NCI-H1694 (cell line): ENCODE measurements at regions not wholly inside any gene's neighbourhood (a gene's known extent, or its start where the extent isn't known, plus 50 kb on each side); places are given as distances from the start of the nearest gene placed in this dataset.
"Not testable (repeated sequence)": the region's sequence is repeated elsewhere in the genome, so short reads cannot be mapped to it uniquely, and the experiment has no call there.

Experiments
- DNase-seq: peaks from one replicate; lab custom pipeline; 2025; lab: John Stamatoyannopoulos, UW

DNA sequence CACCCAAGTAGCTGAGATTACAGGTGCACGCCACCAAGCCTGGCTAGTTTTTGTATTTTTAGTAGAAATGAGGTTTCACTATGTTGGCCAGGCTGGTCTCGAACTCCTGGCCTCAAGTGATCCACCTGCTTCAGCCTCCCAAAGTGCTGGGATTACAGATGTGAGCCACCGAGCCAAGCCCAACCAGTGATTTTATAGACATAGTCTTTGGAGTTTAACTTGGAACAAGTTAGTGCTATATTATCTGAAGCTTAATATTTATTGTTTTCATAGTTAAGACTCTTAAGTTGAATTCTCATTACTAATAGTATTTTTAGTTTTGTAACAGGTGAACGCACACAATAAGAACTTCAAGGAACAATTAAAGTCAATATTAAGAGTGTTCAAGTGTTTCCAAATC, 122.1 kb downstream of the SPAG6 start:
- DNase-seq, result not testable (repeated sequence)

DNA sequence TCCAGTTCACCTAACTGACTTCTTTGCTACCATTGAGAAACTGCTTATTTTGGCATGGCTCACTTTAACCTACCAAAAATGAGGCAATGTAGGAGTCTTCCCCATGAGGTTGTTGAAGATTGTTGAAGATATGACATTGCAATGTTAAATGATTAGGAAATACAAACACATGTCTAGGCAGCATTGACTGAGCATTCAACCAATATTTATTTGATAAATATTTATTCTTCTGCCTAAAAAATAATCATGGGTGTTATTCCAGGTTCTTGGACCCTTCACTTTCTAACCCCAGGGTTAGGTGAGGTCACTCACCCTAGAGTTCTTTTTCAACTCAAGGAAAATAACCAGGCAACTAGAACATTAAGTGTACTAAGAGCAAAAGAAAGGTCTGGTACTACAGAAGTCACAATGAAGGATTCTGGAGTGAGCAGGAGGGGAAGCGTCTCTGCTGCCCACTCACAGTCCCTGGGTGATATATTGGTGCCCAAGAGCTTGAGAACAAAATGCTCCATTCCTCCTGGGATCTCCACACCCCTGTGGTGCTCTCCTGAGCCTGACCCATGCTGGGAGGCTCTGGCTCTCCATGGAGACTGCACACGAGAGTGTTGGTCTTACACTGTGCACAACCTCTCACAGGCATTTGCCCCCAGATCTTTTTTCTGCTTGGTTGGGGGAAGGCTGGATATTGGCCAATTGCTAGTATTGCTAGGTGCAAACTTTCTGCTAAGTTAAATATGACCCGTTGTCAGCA, 123.4 kb downstream of the SPAG6 start:
- DNase-seq, result no peak

DNA sequence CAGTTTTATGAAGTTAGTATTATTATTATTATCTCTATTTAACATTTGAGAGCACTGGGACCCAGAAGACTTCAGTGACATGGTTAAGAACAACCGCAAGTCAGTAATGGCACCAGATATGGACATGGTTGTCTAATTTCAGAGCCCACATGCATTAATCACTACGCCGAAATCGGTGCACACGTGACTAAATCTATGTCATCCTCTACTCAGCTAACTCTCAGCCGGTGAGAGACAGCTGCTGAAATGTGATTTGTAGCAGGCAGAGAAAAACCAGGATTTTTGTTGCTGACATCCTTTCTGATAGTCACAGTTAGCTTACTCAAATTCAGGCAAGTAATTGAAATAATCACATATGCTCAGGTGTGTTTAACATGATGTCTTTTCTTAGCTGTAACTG, 127.7 kb downstream of the SPAG6 start:
- DNase-seq, result no peak

DNA sequence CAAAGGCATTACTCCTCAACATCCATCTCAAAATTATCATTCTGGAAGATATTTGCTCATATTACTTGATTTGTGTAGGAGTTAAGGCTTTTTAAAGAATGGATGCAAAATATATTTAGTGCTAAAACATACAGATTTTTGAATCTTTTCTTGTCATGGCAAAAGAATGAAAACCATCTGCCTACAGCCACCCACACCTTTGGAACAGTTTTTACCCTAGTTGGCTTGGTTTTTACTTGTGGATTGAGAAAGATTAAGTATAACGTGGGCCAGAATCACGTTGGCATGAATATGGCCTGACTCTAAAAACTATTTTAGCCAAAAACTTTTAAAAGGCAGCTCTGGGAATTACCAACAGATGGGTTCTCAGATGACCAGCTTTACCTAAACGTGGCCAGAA, 128.2 kb downstream of the SPAG6 start:
- no peak for DNase-seq

DNA sequence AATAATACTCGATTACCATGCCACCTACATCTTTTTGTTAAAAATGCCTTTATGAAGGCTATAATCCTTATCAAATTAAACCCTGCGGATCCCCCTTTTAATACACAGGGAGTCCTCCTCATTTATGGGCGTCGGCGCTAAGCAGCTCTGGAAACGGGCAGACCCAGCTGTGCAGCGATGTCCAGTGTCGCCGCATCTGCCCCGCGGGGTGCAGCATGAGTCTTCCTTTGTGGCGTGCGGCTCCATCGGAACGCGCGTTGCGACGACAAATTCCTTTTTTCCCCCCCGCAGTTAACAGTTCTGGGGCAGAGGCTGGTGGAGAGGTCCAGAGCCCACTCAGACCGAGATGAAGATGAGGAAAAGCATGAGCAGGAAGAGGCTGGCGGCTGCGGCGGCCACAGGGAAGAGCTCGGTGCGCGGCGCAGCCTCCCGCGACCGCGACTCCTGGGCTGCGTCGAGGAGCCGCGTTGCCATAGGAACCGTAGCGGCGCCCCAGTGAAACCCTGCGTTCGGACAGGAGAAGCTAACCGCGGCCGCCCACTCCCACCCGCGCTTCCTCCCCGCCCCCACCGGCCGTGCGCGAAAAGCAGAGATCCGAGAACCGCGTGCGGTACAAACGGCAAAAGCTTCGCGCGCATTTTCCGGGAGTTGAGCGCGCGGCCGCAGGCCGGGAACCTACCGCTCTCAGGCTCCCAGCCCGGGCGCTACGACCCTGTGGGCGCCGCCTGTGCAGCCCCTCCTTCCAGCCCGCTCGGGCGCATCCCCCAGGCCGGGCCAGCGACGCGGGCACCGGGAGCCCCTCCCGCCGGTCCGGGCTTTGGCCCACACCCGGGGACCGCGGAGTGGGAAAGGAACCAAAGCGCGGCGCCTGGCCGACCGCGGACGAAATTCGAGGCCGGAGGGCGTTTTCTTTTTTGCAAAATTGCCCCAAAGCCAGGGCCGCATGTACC, 130.6 kb downstream of the SPAG6 start:
- DNase-seq, result no peak

DNA sequence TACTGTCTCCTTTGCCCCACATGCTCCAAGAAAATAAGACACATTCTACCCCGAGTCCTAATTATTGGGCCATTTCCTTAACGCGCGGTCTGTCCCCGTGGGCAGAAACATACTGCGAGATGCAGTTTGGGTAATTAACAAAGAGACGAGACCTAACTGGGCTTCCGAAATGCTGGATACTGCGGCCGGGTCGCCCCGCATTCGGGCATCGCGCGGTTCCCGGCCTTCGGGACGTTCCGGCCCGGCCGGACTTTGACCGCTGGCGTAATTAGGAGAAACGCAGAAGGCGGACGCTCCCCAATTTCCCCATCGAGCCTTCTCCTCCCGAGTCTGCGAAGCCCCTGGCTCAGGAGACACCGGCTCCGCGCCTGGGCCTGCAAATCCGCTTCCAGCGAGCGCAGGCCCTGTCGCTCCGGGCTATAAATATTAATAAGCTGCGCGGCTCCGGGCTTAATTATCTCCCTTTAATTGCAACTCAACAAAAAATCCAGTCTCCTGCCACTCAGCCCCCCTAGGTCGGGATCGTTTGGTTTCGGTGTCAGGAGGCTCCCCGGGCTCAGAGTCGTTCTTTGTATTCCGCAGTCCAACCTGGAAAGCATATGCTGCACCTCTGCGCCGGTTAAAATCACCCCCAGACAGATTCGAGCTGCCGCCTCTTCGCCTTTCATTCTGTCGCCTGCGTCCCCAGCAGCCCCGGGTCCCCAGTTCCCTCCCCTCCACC, 131.5 kb downstream of the SPAG6 start:
- no peak for DNase-seq

DNA sequence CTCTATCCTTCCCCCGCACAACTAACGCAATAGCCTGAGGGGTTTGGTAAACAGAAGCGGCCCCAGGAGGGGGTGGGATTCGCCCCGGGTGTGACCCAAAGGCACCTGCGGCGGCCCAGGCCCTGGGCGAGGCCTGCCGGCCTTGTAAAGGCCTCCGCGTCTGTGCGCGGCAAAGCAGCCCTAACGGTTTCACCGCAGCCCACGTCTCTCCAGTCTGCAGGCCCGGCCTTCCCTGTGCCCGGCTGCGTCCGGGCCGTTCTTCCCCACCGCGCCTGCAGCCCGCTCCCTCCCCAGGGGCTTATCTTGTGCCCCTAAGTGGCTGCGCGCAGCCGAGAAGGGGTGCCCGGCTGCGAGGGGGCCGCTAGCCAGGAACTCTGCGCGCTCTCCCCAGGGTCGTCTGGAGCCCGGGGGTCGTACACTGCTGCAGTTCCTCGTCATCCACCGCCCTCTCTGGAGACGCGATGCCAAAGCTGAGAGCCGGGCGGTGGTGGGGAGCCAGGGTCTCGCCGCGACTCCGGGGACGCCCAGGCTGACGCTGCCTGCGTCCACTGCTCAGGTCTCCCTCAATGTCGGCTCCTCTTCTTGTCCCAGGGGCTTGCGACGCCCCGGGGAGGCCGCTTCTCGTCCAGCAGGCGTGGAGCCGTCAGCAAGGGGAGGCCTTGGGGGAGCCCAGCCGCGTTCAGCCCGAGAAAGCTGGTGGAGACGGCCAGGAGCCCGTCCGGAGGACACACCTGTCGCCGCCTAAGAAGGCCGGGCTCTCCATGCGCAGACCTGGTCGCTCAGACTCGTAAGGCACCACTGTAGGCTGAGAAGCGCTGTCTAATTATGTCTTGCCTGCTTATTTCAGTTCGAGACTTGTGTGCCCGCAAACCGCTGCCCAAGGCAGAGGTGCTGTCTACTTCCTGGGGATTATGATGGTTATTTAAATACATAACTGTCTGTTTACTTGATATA, 132.3 kb downstream of the SPAG6 start:
- no peak for DNase-seq

DNA sequence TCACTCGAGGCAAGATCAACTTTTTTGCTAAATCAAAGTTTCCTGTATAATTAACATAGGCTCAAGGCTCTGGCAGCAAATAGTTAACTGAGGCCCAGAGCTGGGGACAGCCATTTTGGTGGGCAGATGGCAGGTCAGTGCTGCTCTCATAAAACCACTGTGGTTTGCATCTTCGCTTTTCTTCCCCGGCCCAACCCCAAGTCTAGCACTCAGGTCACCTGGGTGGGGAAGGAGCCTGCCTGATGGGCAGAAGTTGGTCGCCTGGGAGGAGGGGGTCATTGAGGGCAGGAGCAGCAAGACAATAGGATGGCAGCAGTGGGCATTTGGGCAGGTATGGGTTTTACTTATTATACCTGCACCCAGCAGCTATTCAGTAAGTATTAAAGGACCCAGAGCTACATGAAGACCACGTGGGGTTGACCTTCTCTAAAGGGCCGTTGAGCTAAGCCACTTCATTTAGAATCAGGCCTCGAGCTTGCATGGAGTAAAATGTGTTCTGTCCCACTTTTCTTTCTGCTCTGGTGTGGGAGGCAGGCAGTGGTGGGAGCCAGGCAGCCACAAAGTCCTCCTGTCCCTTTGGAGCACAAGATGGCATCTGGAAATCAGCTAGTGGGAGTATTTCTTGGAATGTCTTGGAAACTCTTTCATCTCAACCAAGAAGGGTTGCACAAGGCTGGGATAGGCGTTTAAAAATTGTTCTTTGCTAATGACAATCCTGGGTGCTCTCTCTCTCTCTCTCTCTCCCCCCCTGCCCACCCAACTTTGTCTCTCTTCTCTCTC, 133.4 kb downstream of the SPAG6 start:
- DNase-seq, result no peak

DNA sequence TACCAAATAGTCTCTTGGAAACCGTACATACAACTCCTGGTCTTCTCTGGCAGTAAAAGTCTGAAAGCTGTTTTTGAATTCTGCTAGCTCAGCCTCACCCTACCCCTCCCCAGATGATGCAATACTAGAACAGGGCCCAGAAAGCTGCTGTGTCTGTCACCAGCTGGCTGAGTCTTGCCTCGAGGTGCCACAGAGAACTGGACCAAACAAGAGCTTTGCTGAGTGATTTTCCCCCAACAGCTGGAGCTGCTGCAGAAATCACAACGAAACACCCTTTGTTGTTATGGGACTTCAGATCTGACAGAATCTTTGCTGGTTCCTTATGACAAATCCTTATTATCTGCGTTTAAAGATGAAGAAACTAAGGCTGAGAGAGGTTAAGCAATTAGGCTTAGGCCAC, 134.1 kb downstream of the SPAG6 start:
- DNase-seq, result peak; percentile 31

DNA sequence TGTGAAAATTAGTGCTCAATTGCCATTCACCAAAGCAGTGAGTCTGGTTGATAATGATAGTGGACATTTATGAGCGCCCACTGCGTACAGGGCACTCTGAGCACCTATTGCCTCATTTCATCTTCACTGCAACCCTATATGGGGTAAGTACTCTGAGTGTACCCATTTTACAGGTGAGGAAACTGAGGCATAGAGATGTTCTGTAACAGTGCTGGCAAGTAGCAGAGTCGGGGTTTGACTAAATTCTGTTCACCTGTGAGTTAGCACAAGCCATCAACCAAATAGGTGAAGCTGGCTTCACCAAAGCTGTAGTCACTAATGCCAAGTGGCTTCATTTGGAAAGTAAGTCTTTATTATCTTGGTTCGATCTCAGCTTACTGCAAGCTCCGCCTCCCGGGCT, 135.8 kb downstream of the SPAG6 start:
- DNase-seq, result no peak

DNA sequence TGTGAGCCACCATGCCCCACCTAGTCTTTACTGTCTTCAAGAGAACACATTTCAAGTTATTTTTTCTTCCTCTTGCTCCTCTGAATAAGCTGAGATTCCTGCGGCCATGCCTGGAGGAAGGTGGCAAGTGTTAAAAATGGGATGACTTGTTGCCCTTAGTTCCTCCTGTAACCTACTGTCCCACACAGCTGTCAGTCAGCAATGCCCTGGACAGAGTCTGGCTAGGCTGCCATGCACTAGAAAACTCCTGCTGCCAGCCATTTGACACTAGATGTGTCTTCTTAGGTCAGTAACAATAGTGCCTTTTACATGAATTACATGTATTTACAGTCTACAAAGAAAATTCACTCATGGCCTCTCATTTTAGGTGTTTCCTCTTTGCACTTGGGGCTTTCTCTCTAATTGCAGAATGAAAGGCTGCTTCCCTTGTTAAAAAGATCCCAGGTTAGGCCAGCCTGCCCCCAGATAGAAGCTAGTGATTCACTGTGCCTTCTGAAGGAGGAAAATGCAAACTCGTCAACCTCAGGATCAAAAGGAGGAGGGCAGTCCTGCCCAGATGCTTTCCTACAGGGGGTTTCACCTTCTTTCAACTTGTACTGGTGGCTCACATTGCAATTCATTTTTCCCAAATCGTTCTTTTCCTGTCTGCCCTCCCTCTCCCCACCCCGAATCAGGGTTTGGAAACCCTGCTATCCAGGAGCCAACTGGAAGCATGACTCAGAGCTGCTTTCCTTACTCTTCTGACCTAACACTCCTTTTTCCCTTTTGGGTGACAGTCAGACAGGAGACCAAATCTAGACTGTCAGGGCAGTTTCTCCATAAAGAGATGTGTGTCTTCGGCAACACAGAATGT, 136.6 kb downstream of the SPAG6 start:
- DNase-seq, result no peak

DNA sequence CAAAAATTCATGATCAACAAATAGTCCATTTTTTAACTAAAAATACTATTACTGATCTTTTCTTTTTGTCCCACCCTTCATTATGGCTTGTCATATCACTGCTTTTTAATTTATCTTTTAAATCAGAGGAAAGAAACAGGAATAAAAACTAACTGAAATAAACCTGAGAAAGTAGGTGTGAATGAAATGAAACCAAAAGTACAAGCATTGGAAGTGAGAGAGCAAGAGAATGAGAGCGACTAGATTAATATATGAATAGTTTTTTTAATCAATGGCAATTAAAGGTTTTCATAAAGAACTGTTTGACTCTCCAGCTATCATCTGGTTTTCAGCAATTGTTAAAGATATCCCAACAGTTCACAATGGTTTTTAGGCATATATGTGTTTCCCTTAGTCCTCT, 137.8 kb downstream of the SPAG6 start:
- DNase-seq, result no peak
